ENCODE measurements at regions not wholly inside any gene's neighbourhood (a gene's known extent, or its start where the extent isn't known, plus 50 kb on each side); places are given as distances from the start of the nearest gene placed in this dataset.

GRCh38 chr18:8975624-8976023 lies 126.9 kb upstream of the NDUFV2 start:
- Histone ChIP-seq H3K9me3 (peaks cover 18% of the 10 kb centered on the region; the same call in 1 of the 2 replicates), H3K27me3 (replicated peaks; ENCODE audit: control insufficient read depth, insufficient read depth, low read length) (no peaks in the 10 kb centered on the region), H3K4me1 (peaks cover 18% of the 10 kb centered on the region), H3K36me3 (ENCODE audit: control insufficient read depth, insufficient read depth, low read length) (no peaks in the 10 kb centered on the region), H3K4me3 (ENCODE audit: low read depth, low read length) (no peak overlapping the region)
- ChIA-PET POLR2A (no interaction called here), CTCF (no interaction called here)
- Mint-ChIP-seq H3K36me3 (ENCODE audit: insufficient read depth, unreplicated experiment) (peaks cover 5% of the 10 kb centered on the region), H3K4me1 (ENCODE audit: low read depth, unreplicated experiment) (peaks cover 18% of the 10 kb centered on the region), H3K9me3 (ENCODE audit: unreplicated experiment) (peaks cover 10% of the 10 kb centered on the region), H3K27ac (ENCODE audit: unreplicated experiment) (no peak overlapping the region), H3K27me3 (ENCODE audit: insufficient read depth, unreplicated experiment) (no peaks in the 10 kb centered on the region), H3K4me3 (ENCODE audit: unreplicated experiment) (no peak overlapping the region)
- intact Hi-C loops (cut with micrococcal nuclease; ENCODE audit: unreplicated experiment) = no loop called here
- BruUV-seq (replicated peaks) = no TSS peak
- DNase-seq = no peak
- no peak for TF ChIP-seq CTCF (IDR thresholded peaks at IDR 0.05; ENCODE audit: insufficient read depth in 1 of 2, low read depth in 1 of 2, low read length in 1 of 2, severe bottlenecking in 1 of 2, unreplicated experiment in 1 of 2)

- Mint-ChIP-seq H3K27ac (ENCODE audit: unreplicated experiment) (no peak overlapping the region), H3K36me3 (ENCODE audit: insufficient read depth, unreplicated experiment) (peaks cover 5% of the 10 kb centered on the region), H3K9me3 (ENCODE audit: unreplicated experiment) (peaks cover 10% of the 10 kb centered on the region), H3K4me3 (ENCODE audit: unreplicated experiment) (no peak overlapping the region), H3K4me1 (ENCODE audit: low read depth, unreplicated experiment) (peaks cover 15% of the 10 kb centered on the region), H3K27me3 (ENCODE audit: insufficient read depth, unreplicated experiment) (no peaks in the 10 kb centered on the region)
- Histone ChIP-seq H3K9me3 (peaks cover 18% of the 10 kb centered on the region; the same call in 1 of the 2 replicates), H3K36me3 (ENCODE audit: control insufficient read depth, insufficient read depth, low read length) (no peaks in the 10 kb centered on the region), H3K4me1 (peaks cover 18% of the 10 kb centered on the region), H3K4me3 (ENCODE audit: low read depth, low read length) (no peak overlapping the region), H3K27me3 (replicated peaks; ENCODE audit: control insufficient read depth, insufficient read depth, low read length) (no peaks in the 10 kb centered on the region)
- DNase-seq = no peak
- ChIA-PET CTCF (no interaction called here), POLR2A (no interaction called here)
- intact Hi-C loops (cut with micrococcal nuclease; ENCODE audit: unreplicated experiment) = no loop called here
- TF ChIP-seq CTCF (IDR thresholded peaks at IDR 0.05; ENCODE audit: insufficient read depth in 1 of 2, low read depth in 1 of 2, low read length in 1 of 2, severe bottlenecking in 1 of 2, unreplicated experiment in 1 of 2) = no peak
- BruUV-seq (replicated peaks) = no TSS peak
These were observed 125.9 kb upstream of the NDUFV2 start for GRCh38 chr18:8976606-8977005.

- no peaks in the 10 kb centered on the region for H3K36me3 ChIP-seq (ENCODE audit: control insufficient read depth, insufficient read depth, low read length)
- intact Hi-C loops (cut with micrococcal nuclease; ENCODE audit: unreplicated experiment) = no loop called here
- no TSS peak for BruUV-seq (replicated peaks)
- peaks cover 10% of the 10 kb centered on the region for H3K9me3 Mint-ChIP-seq (ENCODE audit: unreplicated experiment)
- TF ChIP-seq CTCF (IDR thresholded peaks at IDR 0.05; ENCODE audit: insufficient read depth in 1 of 2, low read depth in 1 of 2, low read length in 1 of 2, severe bottlenecking in 1 of 2, unreplicated experiment in 1 of 2) = no peak
- H3K27me3 Mint-ChIP-seq (ENCODE audit: insufficient read depth, unreplicated experiment) = no peaks in the 10 kb centered on the region
- ChIA-PET POLR2A (no interaction called here), CTCF (no interaction called here)
- DNase-seq = no peak
- H3K4me1 ChIP-seq = peaks cover 18% of the 10 kb centered on the region
- peaks cover 15% of the 10 kb centered on the region for H3K4me1 Mint-ChIP-seq (ENCODE audit: low read depth, unreplicated experiment)
- H3K36me3 Mint-ChIP-seq (ENCODE audit: insufficient read depth, unreplicated experiment) = peaks cover 5% of the 10 kb centered on the region
- H3K4me3 Mint-ChIP-seq (ENCODE audit: unreplicated experiment) = no peak overlapping the region
- H3K4me3 ChIP-seq (ENCODE audit: low read depth, low read length) = no peak overlapping the region
- H3K9me3 ChIP-seq = peaks cover 18% of the 10 kb centered on the region; the same call in 1 of the 2 replicates
- H3K27me3 ChIP-seq (replicated peaks; ENCODE audit: control insufficient read depth, insufficient read depth, low read length) = no peaks in the 10 kb centered on the region
- H3K27ac Mint-ChIP-seq (ENCODE audit: unreplicated experiment) = no peak overlapping the region
These were observed 125.3 kb upstream of the NDUFV2 start for GRCh38 chr18:8977166-8977565.
